ENCODE measurements at regions not wholly inside any gene's neighbourhood (a gene's known extent, or its start where the extent isn't known, plus 50 kb on each side); places are given as distances from the start of the nearest gene placed in this dataset.

DNA sequence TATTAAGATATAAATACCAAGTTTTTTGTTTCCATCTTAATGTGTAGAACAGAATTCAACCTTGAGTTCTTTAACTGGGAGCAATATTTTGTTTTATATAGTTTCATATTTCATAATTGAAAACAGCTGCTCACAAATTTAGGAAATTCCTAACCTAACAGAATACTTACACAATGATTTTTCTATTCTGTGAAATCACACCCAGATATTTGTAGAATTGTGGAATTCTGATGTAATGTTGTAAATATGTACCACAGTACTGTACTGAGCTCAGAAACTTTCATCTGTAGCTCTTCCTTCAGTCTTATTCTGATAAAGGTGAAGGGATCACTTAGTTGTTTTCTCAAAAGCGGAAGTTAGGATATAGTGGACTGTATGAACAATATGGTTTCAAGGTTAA is 143.4 kb upstream of the GLI3 start:
- H3F3A ChIP-seq (replicated peaks; ENCODE audit: insufficient read depth), result no peaks in the 10 kb centered on the region
- no peaks in the 10 kb centered on the region for H3K4me1 ChIP-seq (ENCODE audit: control insufficient read depth in 1 of 2, insufficient read depth in 2 of 2, low read depth in 1 of 2, low read length in 1 of 2)
- H3K79me2 ChIP-seq (ENCODE audit: insufficient read depth), result no peaks in the 10 kb centered on the region
- H4K20me1 ChIP-seq (ENCODE audit: insufficient read depth), result no peaks in the 10 kb centered on the region
- H3K27me3 ChIP-seq (ENCODE audit: insufficient read depth), result no peaks in the 10 kb centered on the region
- CTCF ChIA-PET, result no interaction called here
- H3K9me3 ChIP-seq, result no peaks in the 10 kb centered on the region
- H3K9ac ChIP-seq, result no peak overlapping the region
- H3K36me3 ChIP-seq (replicated peaks in 1 of 2; ENCODE audit: control insufficient read depth in 1 of 2, insufficient read depth in 2 of 2, low read length in 1 of 2), result no peaks in the 10 kb centered on the region
- 0% methylated on average over 1 of the region's 1 CpG for WGBS (ENCODE audit: low lambda C conversion rate)
- H3K9me2 ChIP-seq, result no peaks in the 10 kb centered on the region
- TF ChIP-seq, protein P1, sequence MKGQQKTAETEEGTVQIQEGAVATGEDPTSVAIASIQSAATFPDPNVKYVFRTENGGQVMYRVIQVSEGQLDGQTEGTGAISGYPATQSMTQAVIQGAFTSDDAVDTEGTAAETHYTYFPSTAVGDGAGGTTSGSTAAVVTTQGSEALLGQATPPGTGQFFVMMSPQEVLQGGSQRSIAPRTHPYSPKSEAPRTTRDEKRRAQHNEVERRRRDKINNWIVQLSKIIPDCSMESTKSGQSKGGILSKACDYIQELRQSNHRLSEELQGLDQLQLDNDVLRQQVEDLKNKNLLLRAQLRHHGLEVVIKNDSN (IDR thresholded peaks at IDR 0.05; ENCODE audit: borderline replicate concordance, low read depth), result no peak
- TF ChIP-seq RFX5 (IDR thresholded peaks at IDR 0.05; ENCODE audit: low read length) (no peak), CHD2 (IDR thresholded peaks at IDR 0.05; ENCODE audit: low read length, partially characterized antibody) (no peak), RAD21 (IDR thresholded peaks at IDR 0.05; ENCODE audit: low read length) (no peak), TAF1 (IDR thresholded peaks at IDR 0.05; ENCODE audit: borderline replicate concordance, low read depth, low read length) (no peak), GABPA (IDR thresholded peaks at IDR 0.05; ENCODE audit: low read depth) (no peak), JUND (IDR thresholded peaks at IDR 0.05) (no peak), NFIC (IDR thresholded peaks at IDR 0.05; ENCODE audit: borderline replicate concordance) (no peak)
- TF ChIP-seq, protein P2, sequence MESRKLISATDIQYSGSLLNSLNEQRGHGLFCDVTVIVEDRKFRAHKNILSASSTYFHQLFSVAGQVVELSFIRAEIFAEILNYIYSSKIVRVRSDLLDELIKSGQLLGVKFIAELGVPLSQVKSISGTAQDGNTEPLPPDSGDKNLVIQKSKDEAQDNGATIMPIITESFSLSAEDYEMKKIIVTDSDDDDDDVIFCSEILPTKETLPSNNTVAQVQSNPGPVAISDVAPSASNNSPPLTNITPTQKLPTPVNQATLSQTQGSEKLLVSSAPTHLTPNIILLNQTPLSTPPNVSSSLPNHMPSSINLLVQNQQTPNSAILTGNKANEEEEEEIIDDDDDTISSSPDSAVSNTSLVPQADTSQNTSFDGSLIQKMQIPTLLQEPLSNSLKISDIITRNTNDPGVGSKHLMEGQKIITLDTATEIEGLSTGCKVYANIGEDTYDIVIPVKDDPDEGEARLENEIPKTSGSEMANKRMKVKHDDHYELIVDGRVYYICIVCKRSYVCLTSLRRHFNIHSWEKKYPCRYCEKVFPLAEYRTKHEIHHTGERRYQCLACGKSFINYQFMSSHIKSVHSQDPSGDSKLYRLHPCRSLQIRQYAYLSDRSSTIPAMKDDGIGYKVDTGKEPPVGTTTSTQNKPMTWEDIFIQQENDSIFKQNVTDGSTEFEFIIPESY (IDR thresholded peaks at IDR 0.05; ENCODE audit: borderline replicate concordance, low read depth), result no peak
- TF ChIP-seq, protein P3, sequence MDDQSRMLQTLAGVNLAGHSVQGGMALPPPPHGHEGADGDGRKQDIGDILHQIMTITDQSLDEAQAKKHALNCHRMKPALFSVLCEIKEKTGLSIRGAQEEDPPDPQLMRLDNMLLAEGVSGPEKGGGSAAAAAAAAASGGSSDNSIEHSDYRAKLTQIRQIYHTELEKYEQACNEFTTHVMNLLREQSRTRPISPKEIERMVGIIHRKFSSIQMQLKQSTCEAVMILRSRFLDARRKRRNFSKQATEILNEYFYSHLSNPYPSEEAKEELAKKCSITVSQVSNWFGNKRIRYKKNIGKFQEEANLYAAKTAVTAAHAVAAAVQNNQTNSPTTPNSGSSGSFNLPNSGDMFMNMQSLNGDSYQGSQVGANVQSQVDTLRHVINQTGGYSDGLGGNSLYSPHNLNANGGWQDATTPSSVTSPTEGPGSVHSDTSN (IDR thresholded peaks at IDR 0.05), result no peak
- no peak overlapping the region for H2AFZ ChIP-seq (ENCODE audit: low read depth)
- POLR2A ChIA-PET, result no interaction called here
- H3K27ac ChIP-seq (ENCODE audit: low read depth in 2 of 2, low read length in 1 of 2), result no peak overlapping the region
- DNase-seq, result no peak
- H3K4me2 ChIP-seq, result no peak overlapping the region
- no peak overlapping the region for H3K4me3 ChIP-seq (ENCODE audit: low read depth in 2 of 2, low read length in 1 of 2)

DNA sequence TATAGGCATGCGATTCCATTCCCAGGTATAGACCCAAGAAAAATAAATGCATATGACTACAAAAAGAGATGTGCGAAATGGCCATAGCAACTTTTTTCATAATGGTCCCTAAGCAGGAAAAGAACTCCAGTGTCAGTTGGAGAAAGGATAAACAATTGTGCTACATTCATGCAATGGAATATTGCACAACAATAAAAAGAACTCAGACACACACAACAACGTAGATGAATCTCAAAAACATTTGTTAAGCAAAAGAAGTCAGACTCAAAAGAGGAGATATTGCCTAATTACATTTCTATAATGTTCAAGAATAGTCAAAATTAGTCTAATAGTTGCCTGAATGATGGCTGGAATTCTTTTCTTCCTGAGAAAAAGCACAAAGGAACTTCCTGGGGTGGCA is 141.1 kb upstream of the GLI3 start:
- no peak overlapping the region for H3K4me3 ChIP-seq (ENCODE audit: low read depth in 2 of 2, low read length in 1 of 2)
- no peaks in the 10 kb centered on the region for H3K27me3 ChIP-seq (ENCODE audit: insufficient read depth)
- whole genome bisulfite sequencing (ENCODE audit: low lambda C conversion rate), result 2% methylated on average over 3 of the region's 3 CpGs
- DNase-seq, result no peak
- no peaks in the 10 kb centered on the region for H3F3A ChIP-seq (replicated peaks; ENCODE audit: insufficient read depth)
- no peaks in the 10 kb centered on the region for H3K79me2 ChIP-seq (ENCODE audit: insufficient read depth)
- POLR2A ChIA-PET, result no interaction called here
- no peaks in the 10 kb centered on the region for H3K36me3 ChIP-seq (replicated peaks in 1 of 2; ENCODE audit: control insufficient read depth in 1 of 2, insufficient read depth in 2 of 2, low read length in 1 of 2)
- H3K27ac ChIP-seq (ENCODE audit: low read depth in 2 of 2, low read length in 1 of 2), result no peak overlapping the region
- no peak overlapping the region for H3K9ac ChIP-seq
- TF ChIP-seq SMC3 (IDR thresholded peaks at IDR 0.05; ENCODE audit: low read depth, low read length) (no peak), JUND (IDR thresholded peaks at IDR 0.05) (no peak), EZH2phosphoT487 (IDR thresholded peaks at IDR 0.05; ENCODE audit: borderline replicate concordance, low read depth) (no peak), YY1 (IDR thresholded peaks at IDR 0.05; ENCODE audit: low read depth) (no peak), POLR2AphosphoS5 (IDR thresholded peaks at IDR 0.05; ENCODE audit: low read depth, low read length) (no peak)
- TF ChIP-seq, protein P3 (IDR thresholded peaks at IDR 0.05), result no peak
- H4K20me1 ChIP-seq (ENCODE audit: insufficient read depth), result no peaks in the 10 kb centered on the region
- CTCF ChIA-PET, result no interaction called here
- H3K9me2 ChIP-seq, result no peaks in the 10 kb centered on the region
- no peak overlapping the region for H3K4me2 ChIP-seq
- no peaks in the 10 kb centered on the region for H3K4me1 ChIP-seq (ENCODE audit: control insufficient read depth in 1 of 2, insufficient read depth in 2 of 2, low read depth in 1 of 2, low read length in 1 of 2)
- no peak overlapping the region for H2AFZ ChIP-seq (ENCODE audit: low read depth)
- no peaks in the 10 kb centered on the region for H3K9me3 ChIP-seq

Data from SK-N-SH (cell line).